HUES48 (cell line): ENCODE measurements at regions not wholly inside any gene's neighbourhood (a gene's known extent, or its start where the extent isn't known, plus 50 kb on each side); places are given as distances from the start of the nearest gene placed in this dataset.
"Not testable (repeated sequence)": the region's sequence is repeated elsewhere in the genome, so short reads cannot be mapped to it uniquely, and the experiment has no call there.

Experiments
- H3K27ac ChIP-seq: one replicate; pipeline ENCODE4 v1.7.0; 2013; ENCODE audit warnings: low read depth, low read length, inconsistent platforms
- H3K27me3 ChIP-seq: 2 replicates; pipeline ENCODE4 v1.6.1; 2013; ENCODE audit warnings: mild to moderate bottlenecking, low read length; ENCODE audit not compliant: control insufficient read depth, insufficient read depth
- H3K36me3 ChIP-seq: 2 replicates; pipeline ENCODE4 v1.6.1; 2013; ENCODE audit warnings: low read length; ENCODE audit not compliant: control insufficient read depth, insufficient read depth
- H3K4me1 ChIP-seq: 2 replicates; pipeline ENCODE4 v1.6.1; 2013; ENCODE audit warnings: mild to moderate bottlenecking, low read length; ENCODE audit not compliant: control insufficient read depth, insufficient read depth
- H3K4me3 ChIP-seq: 2 replicates; pipeline ENCODE4 v1.5.1; 2013; ENCODE audit warnings: mild to moderate bottlenecking, low read depth, low read length
- H3K9ac ChIP-seq: 2 replicates; pipeline ENCODE4 v1.6.1; 2013; ENCODE audit warnings: mild to moderate bottlenecking, low read depth, low read length, moderate library complexity
- H3K9me3 ChIP-seq: 2 replicates; pipeline ENCODE4 v1.6.1; 2013; ENCODE audit warnings: low read length; ENCODE audit not compliant: control insufficient read depth, insufficient read depth

DNA sequence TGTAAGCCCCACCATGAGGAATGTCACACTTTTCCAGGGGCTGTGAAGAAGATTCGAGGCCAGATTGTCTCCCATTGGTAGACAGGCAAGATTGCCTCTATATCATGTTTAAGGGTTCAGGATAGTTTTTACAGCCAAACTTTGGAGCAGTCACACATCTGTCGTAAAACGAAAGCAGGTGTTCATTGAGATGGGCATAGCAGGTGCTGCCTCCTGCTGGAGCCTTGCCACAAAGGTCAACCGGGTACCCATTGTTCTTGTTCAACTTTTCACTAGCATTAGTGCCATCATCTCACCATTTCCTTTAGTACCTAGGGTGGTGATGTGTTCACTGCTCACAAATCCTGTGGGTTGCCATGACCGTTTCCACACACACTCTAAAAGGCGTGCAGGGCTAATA, 198.3 kb downstream of the HTR1B start:
- Histone ChIP-seq H3K4me3 (no peak overlapping the region), H3K9me3 (no peaks in the 10 kb centered on the region), H3K27me3 (no peaks in the 10 kb centered on the region), H3K36me3 (no peaks in the 10 kb centered on the region), H3K27ac (no peak overlapping the region), H3K9ac (no peak overlapping the region), H3K4me1 (no peaks in the 10 kb centered on the region)

DNA sequence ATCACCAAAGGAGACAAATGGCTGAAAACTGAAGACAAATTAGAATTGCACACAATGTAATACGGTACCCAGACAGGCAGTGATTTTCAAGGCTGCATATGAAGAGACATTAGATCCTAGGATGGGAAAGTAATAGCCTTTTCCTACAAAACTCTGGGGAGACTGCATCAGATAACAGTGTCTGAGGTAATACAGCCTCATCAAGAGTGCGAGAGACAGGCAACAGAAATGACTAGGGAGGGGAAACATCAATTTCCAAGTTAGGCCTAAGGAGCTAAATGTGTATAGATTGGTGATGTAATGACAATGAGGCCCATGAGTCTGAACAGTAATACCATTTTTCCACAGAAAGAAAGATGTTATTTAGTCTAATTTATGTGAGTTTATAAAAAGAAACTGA, 200.3 kb downstream of the HTR1B start:
- Histone ChIP-seq H3K27me3 (no peaks in the 10 kb centered on the region), H3K4me1 (no peaks in the 10 kb centered on the region), H3K27ac (no peak overlapping the region), H3K9ac (no peak overlapping the region), H3K4me3 (no peak overlapping the region), H3K36me3 (no peaks in the 10 kb centered on the region), H3K9me3 (no peaks in the 10 kb centered on the region)

DNA sequence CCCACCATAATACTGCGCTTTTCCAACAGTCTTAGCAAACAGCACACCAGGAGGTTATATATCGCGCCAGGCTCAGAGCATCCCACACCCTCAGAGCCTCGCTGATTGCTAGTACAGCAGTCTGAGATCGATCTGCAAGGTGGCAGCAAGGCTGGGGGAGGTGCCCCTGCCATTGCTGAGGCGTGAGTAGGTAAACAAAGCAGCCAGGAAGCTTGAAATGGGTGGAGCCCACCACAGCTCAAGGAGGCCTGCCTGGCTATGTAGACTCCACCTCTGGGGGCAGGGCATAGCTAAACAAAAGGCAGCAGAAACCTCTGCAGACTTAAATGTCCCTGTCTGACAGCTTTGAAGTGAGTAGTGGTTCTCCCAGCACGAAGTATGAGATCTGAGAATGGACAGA, 211.5 kb downstream of the HTR1B start:
- H3K4me3 ChIP-seq, H3K9me3 ChIP-seq, H3K4me1 ChIP-seq, H3K27me3 ChIP-seq, H3K9ac ChIP-seq, H3K27ac ChIP-seq, H3K36me3 ChIP-seq: not testable (repeated sequence)

DNA sequence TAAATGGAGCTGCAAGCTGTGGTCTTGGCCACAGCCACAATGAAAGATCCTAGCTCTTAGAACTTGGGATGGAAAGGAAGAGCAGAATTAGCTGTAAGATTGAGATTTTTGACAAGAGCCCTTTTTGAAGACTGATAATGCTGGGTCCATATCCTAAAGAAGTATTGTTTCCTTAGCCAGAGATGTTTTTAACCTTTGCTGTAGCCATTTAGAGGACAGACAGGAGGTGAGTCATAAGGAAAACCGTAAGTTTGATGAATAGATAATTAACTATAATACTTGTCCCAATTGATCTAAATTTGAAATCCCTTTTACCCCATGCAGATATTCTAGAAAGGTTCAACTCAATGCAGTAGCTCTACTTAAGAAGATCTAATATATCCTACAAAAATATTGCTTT, 213.7 kb downstream of the HTR1B start:
- Histone ChIP-seq H3K27ac (no peak overlapping the region), H3K4me1 (peaks cover 8% of the 10 kb centered on the region), H3K9me3 (no peaks in the 10 kb centered on the region), H3K27me3 (no peaks in the 10 kb centered on the region), H3K36me3 (no peaks in the 10 kb centered on the region), H3K4me3 (no peak overlapping the region), H3K9ac (no peak overlapping the region)

DNA sequence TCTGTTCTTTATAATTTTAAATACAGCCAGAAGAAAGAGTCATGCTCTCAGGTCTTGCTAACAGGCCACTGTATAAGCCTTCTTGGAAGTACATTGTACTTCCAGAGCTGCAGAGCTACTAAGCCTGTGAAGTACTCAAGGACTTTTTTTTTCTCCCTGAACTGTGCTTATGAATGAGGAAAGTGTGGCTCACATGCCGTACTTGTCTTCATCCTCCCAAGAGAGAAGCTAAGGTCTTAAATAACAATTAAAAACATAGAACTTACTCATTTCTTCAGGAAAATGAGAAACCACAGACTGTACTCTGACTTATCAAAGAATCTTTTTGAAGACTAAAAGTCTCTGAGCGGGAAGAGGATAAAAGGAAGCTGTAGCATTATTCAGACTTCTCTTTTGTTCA, 218.3 kb downstream of the HTR1B start:
- Histone ChIP-seq H3K27ac (no peak overlapping the region), H3K9ac (no peak overlapping the region), H3K27me3 (no peaks in the 10 kb centered on the region), H3K4me3 (no peak overlapping the region), H3K36me3 (no peaks in the 10 kb centered on the region), H3K4me1 (peaks cover 8% of the 10 kb centered on the region), H3K9me3 (no peaks in the 10 kb centered on the region)

DNA sequence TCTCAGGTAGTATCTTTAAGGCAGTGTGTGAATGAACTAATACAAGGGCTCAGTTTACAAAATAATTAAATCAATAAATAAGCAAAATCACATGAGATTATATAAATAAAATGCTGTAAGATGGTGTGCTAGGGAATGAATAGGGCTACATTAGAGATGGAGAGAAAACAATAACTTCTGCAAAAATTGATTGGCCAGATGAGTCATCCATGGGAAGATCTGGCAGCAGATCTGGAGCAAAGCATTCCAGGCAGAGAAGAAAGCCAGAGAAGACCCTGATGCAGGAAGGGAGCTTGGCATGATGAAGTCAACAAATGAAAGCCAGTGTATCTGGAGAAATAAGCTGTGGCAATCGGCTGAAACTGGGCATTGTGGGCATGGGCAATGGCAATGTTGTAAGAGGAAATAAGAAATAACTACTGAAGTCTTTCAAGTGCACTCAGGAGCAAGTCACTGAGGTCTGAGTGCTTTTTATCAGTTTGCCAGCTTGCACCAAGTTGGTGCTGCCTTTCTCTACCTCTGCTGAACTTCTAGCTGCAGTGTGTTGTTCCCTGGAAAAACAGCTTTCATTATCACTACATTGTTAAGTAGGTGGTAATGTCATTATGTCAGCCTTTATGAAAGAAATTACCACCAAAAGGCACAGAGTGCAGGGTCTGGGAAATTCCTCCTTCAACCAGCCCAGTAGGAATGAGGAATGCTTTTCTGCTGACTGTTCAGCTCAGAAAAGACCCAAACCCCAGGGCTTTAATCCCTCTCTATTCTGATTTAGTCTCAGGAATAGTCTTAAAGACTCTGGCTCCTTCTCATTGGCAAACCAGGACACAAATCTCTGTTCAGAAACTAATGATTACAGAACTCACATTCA, 231.6 kb downstream of the HTR1B start:
- Histone ChIP-seq H3K36me3 (no peaks in the 10 kb centered on the region), H3K27ac (no peak overlapping the region), H3K27me3 (no peaks in the 10 kb centered on the region), H3K9ac (0 out of 2 replicates have a peak overlapping the region, but pooled peaks have one; percentile 7), H3K4me1 (peaks cover 8% of the 10 kb centered on the region), H3K4me3 (no peak overlapping the region), H3K9me3 (no peaks in the 10 kb centered on the region)

DNA sequence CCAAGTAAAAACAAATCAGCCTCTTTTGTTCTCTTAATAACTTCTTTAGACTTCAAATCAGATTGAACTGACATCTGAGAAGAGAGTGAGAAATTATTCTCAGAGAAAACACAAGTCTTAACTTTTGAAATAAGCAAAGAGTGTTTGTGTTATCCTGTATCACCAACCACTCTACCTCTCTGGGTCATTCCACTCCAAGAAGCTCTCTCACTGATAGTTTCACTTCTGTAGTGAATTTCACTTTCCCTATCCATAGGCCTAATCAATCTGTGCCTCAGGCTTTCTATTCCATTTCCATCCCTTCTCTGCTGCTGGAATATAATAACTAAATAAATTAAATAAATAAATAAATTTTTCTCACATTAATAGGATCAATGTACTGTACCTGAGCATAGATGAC, 235.0 kb downstream of the HTR1B start:
- no peaks in the 10 kb centered on the region for H3K27me3 ChIP-seq
- no peaks in the 10 kb centered on the region; the same call in 1 of the 2 replicates for H3K9me3 ChIP-seq
- peaks cover 8% of the 10 kb centered on the region for H3K4me1 ChIP-seq
- H3K36me3 ChIP-seq = no peaks in the 10 kb centered on the region
- no peak overlapping the region for H3K4me3 ChIP-seq
- no peak overlapping the region for H3K9ac ChIP-seq
- H3K27ac ChIP-seq = no peak overlapping the region

DNA sequence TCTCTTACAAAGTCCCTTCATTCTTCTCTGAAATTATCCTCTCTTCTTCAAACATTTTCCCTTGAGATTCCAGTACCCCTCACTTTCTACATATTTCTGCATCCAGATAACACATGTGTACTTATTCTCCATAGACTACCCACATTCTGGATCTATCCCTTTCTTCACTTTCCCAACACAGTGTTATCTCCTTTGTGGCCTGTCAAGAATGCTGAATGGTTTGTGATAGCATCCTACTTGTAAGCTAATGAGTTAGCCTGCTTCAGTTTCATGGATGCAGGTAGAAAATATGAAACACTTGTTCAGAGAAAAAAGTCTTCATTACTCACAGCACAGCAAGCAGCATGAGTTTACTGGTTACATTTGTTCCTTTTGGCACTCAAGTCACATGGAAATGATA, 245.4 kb downstream of the HTR1B start:
- H3K27ac ChIP-seq = no peak overlapping the region

DNA sequence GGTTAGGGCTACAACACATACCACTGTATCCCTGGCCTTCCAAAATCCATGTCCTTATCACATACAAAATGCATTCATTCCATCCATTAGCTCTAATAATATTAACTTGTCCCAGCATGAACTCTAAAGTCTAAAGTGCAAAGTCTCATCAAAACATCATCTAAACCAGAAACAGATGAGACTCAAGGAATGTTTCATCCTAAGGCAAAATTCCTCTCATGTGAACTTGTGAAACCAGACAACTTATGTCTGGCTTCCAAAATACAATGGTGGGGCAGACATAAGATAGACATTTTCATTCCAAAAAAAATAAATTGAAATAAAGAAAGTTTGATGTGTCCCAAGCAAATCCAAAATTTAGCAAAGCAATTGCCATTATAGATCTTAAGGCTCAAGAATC, 257.4 kb downstream of the HTR1B start:
- no peak overlapping the region for H3K9ac ChIP-seq
- H3K27me3 ChIP-seq = no peaks in the 10 kb centered on the region
- H3K27ac ChIP-seq = no peak overlapping the region
- H3K9me3 ChIP-seq = no peaks in the 10 kb centered on the region
- no peak overlapping the region for H3K4me3 ChIP-seq
- no peaks in the 10 kb centered on the region for H3K36me3 ChIP-seq
- H3K4me1 ChIP-seq = no peaks in the 10 kb centered on the region

More for the DNA sequence above, 245.4 kb downstream of the HTR1B start:
- Histone ChIP-seq H3K9ac (no peak overlapping the region), H3K9me3 (peaks cover 9% of the 10 kb centered on the region; the same call in 1 of the 2 replicates), H3K4me1 (no peaks in the 10 kb centered on the region), H3K27me3 (no peaks in the 10 kb centered on the region), H3K36me3 (no peaks in the 10 kb centered on the region), H3K4me3 (no peak overlapping the region)

DNA sequence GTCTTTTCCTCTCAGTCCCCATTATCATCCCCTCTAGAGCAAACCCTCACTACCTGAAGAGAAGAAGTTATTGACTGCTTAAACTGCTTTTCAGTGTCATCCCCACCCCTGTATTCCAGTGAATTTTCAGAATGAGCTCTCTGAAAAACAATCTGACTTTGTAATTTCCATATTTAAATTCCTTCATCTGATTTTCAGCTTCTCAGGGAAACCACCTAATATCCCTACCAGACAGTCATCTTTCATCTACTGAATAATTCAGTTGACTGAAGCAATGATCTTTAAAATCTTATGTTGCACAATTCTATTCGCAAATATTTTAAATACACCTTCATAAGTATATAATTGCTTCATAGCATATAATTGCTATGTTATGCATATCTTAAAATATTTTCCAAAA, 258.7 kb downstream of the HTR1B start:
- H3K4me1 ChIP-seq = no peaks in the 10 kb centered on the region
- H3K9me3 ChIP-seq = no peaks in the 10 kb centered on the region
- H3K27me3 ChIP-seq = no peaks in the 10 kb centered on the region
- no peak overlapping the region for H3K9ac ChIP-seq
- no peak overlapping the region for H3K4me3 ChIP-seq
- no peak overlapping the region for H3K27ac ChIP-seq
- H3K36me3 ChIP-seq = no peaks in the 10 kb centered on the region

DNA sequence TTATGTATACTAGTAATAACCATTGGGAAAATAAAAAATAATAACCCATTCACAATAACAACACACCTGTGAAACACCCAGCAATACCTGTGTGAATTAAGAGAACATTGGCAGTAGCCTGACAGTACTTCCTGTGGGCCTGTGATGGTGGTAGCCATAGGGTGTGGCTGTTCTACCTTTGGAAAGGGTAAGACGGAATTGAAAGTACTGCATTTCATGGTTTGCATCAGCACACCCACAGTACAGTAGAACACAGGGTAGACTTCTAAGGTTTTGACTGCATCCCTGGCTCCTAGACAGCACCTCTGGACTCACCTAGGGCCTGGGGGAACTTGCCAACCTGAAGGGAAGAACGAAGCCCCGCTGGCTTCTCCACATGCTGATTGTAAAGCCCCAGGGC, 279.8 kb downstream of the HTR1B start:
- Histone ChIP-seq H3K9ac (no peak overlapping the region), H3K9me3 (no peaks in the 10 kb centered on the region), H3K36me3 (no peaks in the 10 kb centered on the region), H3K4me1 (no peaks in the 10 kb centered on the region), H3K27ac (no peak overlapping the region), H3K4me3 (no peak overlapping the region), H3K27me3 (no peaks in the 10 kb centered on the region)
